Suprapubic skin (tissue), 3 donors: ENCODE measurements at regions not wholly inside any gene's neighbourhood (a gene's known extent, or its start where the extent isn't known, plus 50 kb on each side); places are given as distances from the start of the nearest gene placed in this dataset.

ENCODE experiments used
- CTCF ChIP-seq, 2 donors: fragments of 200-600 bp in 1 of 2; fragments of 450-650 bp in 1 of 2; sonication (generic) in 1 of 2; IDR thresholded peaks; one replicate each; pipeline ENCODE4 v1.5.1; 2016 to 2019; ENCODE audit warnings: antibody characterized with exemption in 2 of 2, mild to moderate bottlenecking in 1 of 2, moderate library complexity in 1 of 2
- POLR2AphosphoS5 ChIP-seq, 3 donors: sonication (generic); formaldehyde crosslinking; IDR thresholded peaks; one replicate each; pipeline ENCODE4 v1.6.1; 2017; ENCODE audit warnings: antibody characterized with exemption in 3 of 3

- TF ChIP-seq CTCF (IDR thresholded peaks at IDR 0.05): no peak
- TF ChIP-seq POLR2AphosphoS5 (IDR thresholded peaks at IDR 0.05): no peak
These were observed 75.4 kb upstream of the SPATA31D4 start for GRCh38 chr9:81852820-81853219.
